OCI-LY1 (cell line): ENCODE measurements at regions not wholly inside any gene's neighbourhood (a gene's known extent, or its start where the extent isn't known, plus 50 kb on each side); places are given as distances from the start of the nearest gene placed in this dataset.

ENCODE experiments used
- H2AFZ ChIP-seq: fragments of 200-600 bp; sonication (generic), shearing (Covaris generic); 2 replicates; pipeline ENCODE4 v1.6.0; 2014; ENCODE audit warnings: antibody characterized with exemption, mild to moderate bottlenecking, low read length
- H3F3A ChIP-seq: fragments of 200-600 bp; sonication (generic), shearing (Covaris generic); 2 replicates; pipeline ENCODE4 v1.6.0; 2014; ENCODE audit warnings: mild to moderate bottlenecking, antibody characterized with exemption, low read length, moderate library complexity; ENCODE audit not compliant: insufficient read depth
- H3K27ac ChIP-seq: fragments of 200-600 bp; sonication (generic); 2 replicates; pipeline ENCODE4 v1.5.1; 2014; ENCODE audit warnings: low read length, mixed run types, mild to moderate bottlenecking, low read depth; ENCODE audit not compliant: poor library complexity, severe bottlenecking
- H3K27me3 ChIP-seq: fragments of 200-600 bp; sonication (generic); 2 replicates; pipeline ENCODE4 v1.6.0; 2014; ENCODE audit warnings: antibody characterized with exemption, mild to moderate bottlenecking, low read length, moderate library complexity; ENCODE audit not compliant: insufficient read depth
- H3K36me3 ChIP-seq: fragments of 200-600 bp; sonication (generic); 2 replicates; pipeline ENCODE4 v1.6.1; 2014; ENCODE audit warnings: mild to moderate bottlenecking, antibody characterized with exemption, low read length, moderate library complexity, mixed read lengths; ENCODE audit not compliant: insufficient read depth
- H3K4me1 ChIP-seq: fragments of 200-600 bp; sonication (generic); 2 replicates; pipeline ENCODE4 v1.5.1; 2014; ENCODE audit warnings: mild to moderate bottlenecking, low read length, moderate library complexity; ENCODE audit not compliant: insufficient read depth, severe bottlenecking
- H3K4me2 ChIP-seq: fragments of 200-600 bp; sonication (generic), shearing (Covaris generic); 2 replicates; pipeline ENCODE4 v1.6.1; 2014; ENCODE audit warnings: low read length
- H3K4me3 ChIP-seq: fragments of 200-600 bp; sonication (generic); 2 replicates; pipeline ENCODE4 v1.5.1; 2014; ENCODE audit warnings: low read length, low read depth, mild to moderate bottlenecking, mixed read lengths; ENCODE audit not compliant: poor library complexity, severe bottlenecking
- H3K79me2 ChIP-seq: fragments of 200-600 bp; shearing (Covaris generic); 2 replicates; pipeline ENCODE4 v1.6.1; 2016; ENCODE audit warnings: mixed run types, low read length, mixed read lengths; ENCODE audit not compliant: insufficient read depth
- H3K9ac ChIP-seq: fragments of 200-600 bp; sonication (generic), shearing (Covaris generic); 2 replicates; pipeline ENCODE4 v1.6.1; 2014; ENCODE audit warnings: mild to moderate bottlenecking, low read length, mixed read lengths
- H3K9me2 ChIP-seq: fragments of 200-600 bp; sonication (generic), shearing (Covaris generic); 2 replicates; pipeline ENCODE4 v1.6.1; 2014; ENCODE audit warnings: low read depth, mild to moderate bottlenecking, low read length, mixed read lengths
- H3K9me3 ChIP-seq: fragments of 200-600 bp; shearing (Covaris generic); 2 replicates; pipeline ENCODE4 v1.6.1; 2014; ENCODE audit warnings: low read length, mixed read lengths
- H4K20me1 ChIP-seq: fragments of 200-600 bp; sonication (generic), shearing (Covaris generic); 2 replicates; pipeline ENCODE4 v1.6.0; 2016; ENCODE audit warnings: mild to moderate bottlenecking, low read length; ENCODE audit not compliant: insufficient read depth
- CTCF ChIP-seq: fragments of 200-600 bp; sonication (generic), shearing (Covaris generic); IDR thresholded peaks from 2 replicates; pipeline ENCODE4 v1.5.1; 2017; ENCODE audit warnings: mild to moderate bottlenecking, antibody characterized with exemption, low read length, moderate library complexity, mixed read lengths
- EZH2 ChIP-seq: fragments of 200-600 bp; sonication (generic), shearing (Covaris generic); IDR thresholded peaks from 2 replicates; pipeline ENCODE4 v1.8.0; 2017; ENCODE audit warnings: borderline replicate concordance, mixed run types, mild to moderate bottlenecking, antibody characterized with exemption, low read length, moderate library complexity, mixed read lengths

- Histone ChIP-seq H3K4me3 (no peak overlapping the region), H3K79me2 (no peaks in the 10 kb centered on the region), H4K20me1 (no peaks in the 10 kb centered on the region), H3K9me3 (no peaks in the 10 kb centered on the region), H3K36me3 (no peaks in the 10 kb centered on the region), H3K27me3 (no peaks in the 10 kb centered on the region), H3K9ac (no peak overlapping the region), H3K9me2 (no peaks in the 10 kb centered on the region), H2AFZ (no peak overlapping the region), H3K4me2 (no peak overlapping the region), H3F3A (no peaks in the 10 kb centered on the region), H3K27ac (no peak overlapping the region), H3K4me1 (no peaks in the 10 kb centered on the region)
- TF ChIP-seq CTCF = no peak
- TF ChIP-seq EZH2 = no peak
Observed at GRCh38 chr13:61831026-61831425, 415.4 kb upstream of the PCDH20 start.

GRCh38 chr13:61830475-61830874, 414.8 kb upstream of the PCDH20 start:
- Histone ChIP-seq H3K27ac (no peak overlapping the region), H4K20me1 (no peaks in the 10 kb centered on the region), H3K4me3 (no peak overlapping the region), H3K79me2 (no peaks in the 10 kb centered on the region), H3K9me3 (no peaks in the 10 kb centered on the region), H3K9ac (no peak overlapping the region), H3K4me2 (no peak overlapping the region), H3K27me3 (no peaks in the 10 kb centered on the region), H3F3A (no peaks in the 10 kb centered on the region), H3K4me1 (no peaks in the 10 kb centered on the region), H2AFZ (no peak overlapping the region), H3K36me3 (no peaks in the 10 kb centered on the region), H3K9me2 (no peaks in the 10 kb centered on the region)
- TF ChIP-seq CTCF (no peak), EZH2 (no peak)

GRCh38 chr13:61824168-61824567, 408.5 kb upstream of the PCDH20 start:
- H4K20me1 ChIP-seq = no peaks in the 10 kb centered on the region
- no peak overlapping the region for H3K4me3 ChIP-seq
- no peaks in the 10 kb centered on the region for H3K27me3 ChIP-seq
- H3K4me1 ChIP-seq = no peaks in the 10 kb centered on the region
- TF ChIP-seq EZH2 = no peak
- no peak for TF ChIP-seq CTCF
- no peaks in the 10 kb centered on the region for H3K36me3 ChIP-seq
- H3F3A ChIP-seq = no peaks in the 10 kb centered on the region
- no peak overlapping the region for H3K9ac ChIP-seq
- H2AFZ ChIP-seq = no peak overlapping the region
- H3K9me3 ChIP-seq = no peaks in the 10 kb centered on the region
- H3K79me2 ChIP-seq = no peaks in the 10 kb centered on the region
- no peaks in the 10 kb centered on the region for H3K9me2 ChIP-seq
- no peak overlapping the region for H3K27ac ChIP-seq
- no peak overlapping the region for H3K4me2 ChIP-seq
